CD14-positive monocyte (primary cell): ENCODE measurements at regions not wholly inside any gene's neighbourhood (a gene's known extent, or its start where the extent isn't known, plus 50 kb on each side); places are given as distances from the start of the nearest gene placed in this dataset.

ENCODE experiments used
- DNase-seq, 3 donors: peaks; one replicate each; pipeline ENCODE4 v3.0.0-alpha.2; 2011 to 2022
- H2AFZ ChIP-seq: 2 replicates; pipeline ENCODE4 v1.6.0; 2012; ENCODE audit warnings: mild to moderate bottlenecking, low read depth, low read length, inconsistent platforms; ENCODE audit not compliant: insufficient read depth, poor library complexity, severe bottlenecking
- H3K27ac ChIP-seq, 2 donors: 1 replicate in 1 of 2; 2 replicates in 1 of 2; pipeline ENCODE4 v1.5.1; 2012 to 2013; ENCODE audit warnings: low read length in 2 of 2, control low read depth in 1 of 2, inconsistent platforms in 1 of 2, low read depth in 1 of 2, mild to moderate bottlenecking in 1 of 2
- H3K27me3 ChIP-seq, 2 donors: one replicate each; pipeline versions ENCODE4 v1.6.0 to v1.6.1; 2011 to 2013; ENCODE audit warnings: low read length in 2 of 2; ENCODE audit not compliant: control insufficient read depth in 2 of 2, insufficient read depth in 2 of 2
- H3K36me3 ChIP-seq, 2 donors: replicated peaks in 1 of 2; 1 replicate in 1 of 2; 2 replicates in 1 of 2; pipeline versions ENCODE4 v1.5.1 to v1.6.1; 2012 to 2013; ENCODE audit warnings: low read length in 2 of 2, control low read depth in 1 of 2, inconsistent platforms in 1 of 2, mild to moderate bottlenecking in 1 of 2; ENCODE audit not compliant: insufficient read depth in 2 of 2, control insufficient read depth in 1 of 2
- H3K4me1 ChIP-seq, 2 donors: 1 replicate in 1 of 2; 2 replicates in 1 of 2; pipeline versions ENCODE4 v1.5.1 to v1.6.1; 2012 to 2013; ENCODE audit warnings: low read length in 2 of 2, control low read depth in 1 of 2, inconsistent platforms in 1 of 2, mild to moderate bottlenecking in 1 of 2, moderate library complexity in 1 of 2; ENCODE audit not compliant: insufficient read depth in 2 of 2, control insufficient read depth in 1 of 2
- H3K4me2 ChIP-seq: replicated peaks from 2 replicates; pipeline ENCODE3; 2012; ENCODE audit warnings: low read length, moderate library complexity, mild to moderate bottlenecking; ENCODE audit not compliant: poor library complexity, severe bottlenecking; ENCODE audit errors: extremely low read depth
- H3K4me3 ChIP-seq, 3 experiments: fragments of 200-600 bp in 1 of 3; sonication (generic) in 1 of 3; replicated peaks in 1 of 3; 1 replicate in 2 of 3; 2 replicates in 1 of 3; pipeline ENCODE4 v1.5.1; 2011 to 2013; ENCODE audit warnings: low read length in 3 of 3, mild to moderate bottlenecking in 3 of 3, control low read depth in 2 of 3, low read depth in 2 of 3, inconsistent platforms in 1 of 3, moderate library complexity in 1 of 3
- H3K79me2 ChIP-seq: 2 replicates; pipeline ENCODE4 v1.6.0; 2012; ENCODE audit warnings: mild to moderate bottlenecking, control low read depth, inconsistent platforms, low read length, moderate library complexity; ENCODE audit not compliant: insufficient read depth
- H3K9ac ChIP-seq: 2 replicates; pipeline ENCODE4 v1.6.0; 2017; ENCODE audit warnings: low read length, mild to moderate bottlenecking; ENCODE audit not compliant: insufficient read depth, poor library complexity, severe bottlenecking
- H3K9me3 ChIP-seq, 2 donors: replicated peaks in 1 of 2; 1 replicate in 1 of 2; 2 replicates in 1 of 2; pipeline versions ENCODE4 v1.5.1 to v1.6.1; 2012 to 2013; ENCODE audit warnings: low read length in 2 of 2, control low read depth in 1 of 2; ENCODE audit not compliant: control insufficient read depth in 1 of 2, insufficient read depth in 1 of 2
- H4K20me1 ChIP-seq: 2 replicates; pipeline ENCODE4 v1.6.0; 2012; ENCODE audit warnings: mild to moderate bottlenecking, low read length, control low read depth, moderate library complexity; ENCODE audit not compliant: insufficient read depth
- H3K27ac Mint-ChIP-seq, 7 donors: one replicate each; pipeline ENCODE4 v1.8.0; 2020; ENCODE audit warnings: mild to moderate bottlenecking in 7 of 7, mixed read lengths in 7 of 7, moderate library complexity in 6 of 7, inconsistent platforms in 2 of 7
- H3K27me3 Mint-ChIP-seq, 3 donors: one replicate each; pipeline ENCODE4 v1.8.0; 2021 to 2022; ENCODE audit warnings: low read depth in 3 of 3, mild to moderate bottlenecking in 3 of 3, mixed read lengths in 3 of 3, moderate library complexity in 3 of 3, inconsistent platforms in 1 of 3
- H3K36me3 Mint-ChIP-seq, 2 donors: one replicate each; pipeline ENCODE4 v1.8.0; 2020; ENCODE audit warnings: mixed read lengths in 2 of 2, inconsistent platforms in 1 of 2, mild to moderate bottlenecking in 1 of 2
- H3K4me1 Mint-ChIP-seq: one replicate; pipeline ENCODE4 v1.8.0; 2020; ENCODE audit warnings: mild to moderate bottlenecking, mixed read lengths
- H3K4me3 Mint-ChIP-seq, 2 donors: one replicate each; pipeline ENCODE4 v1.8.0; 2020; ENCODE audit warnings: mild to moderate bottlenecking in 2 of 2, mixed read lengths in 2 of 2, moderate library complexity in 1 of 2
- H3K9me3 Mint-ChIP-seq, 7 donors: one replicate each; pipeline ENCODE4 v1.8.0; 2020 to 2022; ENCODE audit warnings: mixed read lengths in 7 of 7, mild to moderate bottlenecking in 6 of 7, moderate library complexity in 6 of 7, inconsistent platforms in 2 of 7
- WGBS: methylation state at CpG from one replicate; pipeline ENCODE4 v1.1.5; 2013; ENCODE audit warnings: missing lambda C conversion rate; ENCODE audit not compliant: insufficient coverage; 5-methylcytosine and 5-hydroxymethylcytosine counted together
- intact Hi-C, 2 donors: fragments of 100-400 bp; cut with micrococcal nuclease; formaldehyde crosslinking; loops; one replicate each; pipeline versions ENCODE4 v1.15.0 to v1.15.1; 2023
- TF ChIP-seq, protein P1 (sequence below): fragments of 200-600 bp; IDR thresholded peaks from one replicate; pipeline ENCODE4 v1.8.0; 2022; ENCODE audit warnings: antibody characterized with exemption, mild to moderate bottlenecking

DNA sequence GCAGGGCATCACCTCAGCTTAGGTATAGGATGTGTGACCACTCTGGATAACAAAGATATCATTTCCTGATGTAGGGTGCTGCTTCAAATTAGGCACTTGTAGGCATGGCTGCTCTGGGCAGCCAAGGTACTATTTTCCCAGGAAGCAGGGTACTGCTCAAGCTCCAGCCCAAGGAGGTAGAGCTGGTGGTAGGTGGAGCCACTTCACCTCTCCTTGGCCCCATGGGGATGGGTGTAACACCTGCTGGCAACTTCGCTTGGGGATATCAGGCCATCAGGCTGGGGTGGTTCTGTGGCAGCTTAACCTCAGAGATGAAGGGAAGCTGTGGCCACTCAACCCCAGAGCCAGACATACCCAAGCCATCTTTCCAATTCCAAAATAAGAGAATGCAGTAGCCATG is 147.1 kb upstream of the IGF1R start:
- H3K4me3 ChIP-seq = no peak overlapping the region
- intact Hi-C loops = no loop called here
- H3K9me3 ChIP-seq = peaks cover 0 to 10% of the 10 kb centered on the region in 2 donors
- Mint-ChIP-seq H3K27me3 (peaks cover 0 to 4% (median 2%) of the 10 kb centered on the region in 3 donors), H3K36me3 (no peaks in the 10 kb centered on the region), H3K27ac (no peak overlapping the region), H3K9me3 (peaks cover 3 to 13% (median 6%) of the 10 kb centered on the region in 7 donors), H3K4me1 (peaks cover 25% of the 10 kb centered on the region), H3K4me3 (no peak overlapping the region)
- no peak overlapping the region for H3K4me2 ChIP-seq
- 100% methylated on average over 1 of the region's 1 CpG for whole genome bisulfite sequencing
- TF ChIP-seq, protein P1, sequence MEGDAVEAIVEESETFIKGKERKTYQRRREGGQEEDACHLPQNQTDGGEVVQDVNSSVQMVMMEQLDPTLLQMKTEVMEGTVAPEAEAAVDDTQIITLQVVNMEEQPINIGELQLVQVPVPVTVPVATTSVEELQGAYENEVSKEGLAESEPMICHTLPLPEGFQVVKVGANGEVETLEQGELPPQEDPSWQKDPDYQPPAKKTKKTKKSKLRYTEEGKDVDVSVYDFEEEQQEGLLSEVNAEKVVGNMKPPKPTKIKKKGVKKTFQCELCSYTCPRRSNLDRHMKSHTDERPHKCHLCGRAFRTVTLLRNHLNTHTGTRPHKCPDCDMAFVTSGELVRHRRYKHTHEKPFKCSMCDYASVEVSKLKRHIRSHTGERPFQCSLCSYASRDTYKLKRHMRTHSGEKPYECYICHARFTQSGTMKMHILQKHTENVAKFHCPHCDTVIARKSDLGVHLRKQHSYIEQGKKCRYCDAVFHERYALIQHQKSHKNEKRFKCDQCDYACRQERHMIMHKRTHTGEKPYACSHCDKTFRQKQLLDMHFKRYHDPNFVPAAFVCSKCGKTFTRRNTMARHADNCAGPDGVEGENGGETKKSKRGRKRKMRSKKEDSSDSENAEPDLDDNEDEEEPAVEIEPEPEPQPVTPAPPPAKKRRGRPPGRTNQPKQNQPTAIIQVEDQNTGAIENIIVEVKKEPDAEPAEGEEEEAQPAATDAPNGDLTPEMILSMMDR = no peak
- no peak overlapping the region for H3K9ac ChIP-seq
- no peak overlapping the region for H3K27ac ChIP-seq
- H4K20me1 ChIP-seq = no peaks in the 10 kb centered on the region
- DNase-seq = no peak
- H3K27me3 ChIP-seq = no peaks in the 10 kb centered on the region
- no peak overlapping the region for H2AFZ ChIP-seq
- peaks cover 9 to 24% of the 10 kb centered on the region in 2 donors for H3K4me1 ChIP-seq
- no peaks in the 10 kb centered on the region for H3K79me2 ChIP-seq
- no peaks in the 10 kb centered on the region for H3K36me3 ChIP-seq

DNA sequence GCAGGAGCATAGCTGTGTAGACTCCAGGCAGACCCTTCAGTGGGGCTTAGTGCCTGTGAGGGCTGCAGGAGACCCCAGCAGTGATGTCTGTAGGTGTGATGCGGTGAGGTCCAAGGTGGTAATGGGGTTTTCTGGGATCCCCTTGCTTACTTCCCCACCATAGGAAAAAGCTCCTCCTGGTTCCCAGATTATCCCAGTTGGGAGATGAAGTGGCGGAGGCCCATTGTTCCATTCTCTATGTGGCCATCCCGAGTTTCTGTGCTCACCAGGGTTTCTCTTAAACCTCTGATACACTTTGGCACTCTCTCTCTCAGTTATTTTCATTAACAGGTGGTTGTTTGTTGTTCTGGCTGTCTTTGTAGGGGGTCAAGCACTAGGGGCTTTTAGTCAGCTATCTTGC is 146.7 kb upstream of the IGF1R start:
- Mint-ChIP-seq H3K9me3 (peaks cover 3 to 13% (median 6%) of the 10 kb centered on the region in 7 donors), H3K36me3 (no peaks in the 10 kb centered on the region), H3K4me3 (no peak overlapping the region), H3K4me1 (peaks cover 25% of the 10 kb centered on the region), H3K27me3 (peaks cover 0 to 4% (median 2%) of the 10 kb centered on the region in 3 donors), H3K27ac (no peak overlapping the region)
- no peak for DNase-seq
- Histone ChIP-seq H3K36me3 (no peaks in the 10 kb centered on the region), H3K27ac (no peak overlapping the region), H3K4me2 (no peak overlapping the region), H4K20me1 (no peaks in the 10 kb centered on the region), H3K9me3 (peaks cover 0 to 10% of the 10 kb centered on the region in 2 donors), H3K27me3 (no peaks in the 10 kb centered on the region), H3K4me3 (no peak overlapping the region), H2AFZ (no peak overlapping the region), H3K79me2 (no peaks in the 10 kb centered on the region), H3K4me1 (peaks cover 9 to 24% of the 10 kb centered on the region in 2 donors), H3K9ac (no peak overlapping the region)
- no CpG with 5 or more reads among the region's 3 CpGs for WGBS
- intact Hi-C loops = no loop called here
- TF ChIP-seq, protein P1 = no peak
